ENCODE measurements at regions not wholly inside any gene's neighbourhood (a gene's known extent, or its start where the extent isn't known, plus 50 kb on each side); places are given as distances from the start of the nearest gene placed in this dataset.
A peak's percentile ranks its signal among the peaks of the same experiment; 100 is the strongest.
"Not testable (repeated sequence)": the region's sequence is repeated elsewhere in the genome, so short reads cannot be mapped to it uniquely, and the experiment has no call there.

- DNase-seq (ENCODE audit: low read depth), result no peak
These were observed 613.2 kb downstream of the TLE1 start for GRCh38 chr9:81076131-81076530.

GRCh38 chr9:81074221-81074620 lies 615.1 kb downstream of the TLE1 start:
- no peak for DNase-seq (ENCODE audit: low read depth)

- no peak for DNase-seq (ENCODE audit: low read depth)
These were observed 615.5 kb downstream of the TLE1 start for GRCh38 chr9:81073821-81074220.

GRCh38 chr9:81072758-81073157 lies 616.6 kb downstream of the TLE1 start:
- DNase-seq (ENCODE audit: low read depth), result no peak

- peak; percentile 40 for DNase-seq (ENCODE audit: low read depth)
These were observed 618.2 kb downstream of the TLE1 start for GRCh38 chr9:81071108-81071507.

GRCh38 chr9:81070689-81071088 lies 618.7 kb downstream of the TLE1 start:
- DNase-seq (ENCODE audit: low read depth), result peak; percentile 56

GRCh38 chr9:81069923-81070322 lies 619.4 kb downstream of the TLE1 start:
- peak; percentile 85 for DNase-seq (ENCODE audit: low read depth)

GRCh38 chr9:81069038-81069795 lies 620.1 kb downstream of the TLE1 start:
- DNase-seq (ENCODE audit: low read depth), result peak; percentile 16

GRCh38 chr9:81062995-81063394 lies 626.4 kb downstream of the TLE1 start:
- DNase-seq (ENCODE audit: low read depth), result not testable (repeated sequence)

GRCh38 chr9:81058782-81059181 lies 630.6 kb downstream of the TLE1 start:
- DNase-seq (ENCODE audit: low read depth), result no peak

- DNase-seq (ENCODE audit: low read depth), result no peak
These were observed 635.9 kb downstream of the TLE1 start for GRCh38 chr9:81053298-81054025.

- DNase-seq (ENCODE audit: low read depth), result peak; percentile 10
These were observed 636.5 kb downstream of the TLE1 start for GRCh38 chr9:81052846-81053245.

- DNase-seq (ENCODE audit: low read depth), result no peak
These were observed 642.1 kb downstream of the TLE1 start for GRCh38 chr9:81047280-81047679.

- DNase-seq (ENCODE audit: low read depth), result no peak
These were observed 643.7 kb downstream of the TLE1 start for GRCh38 chr9:81045658-81046057.

GRCh38 chr9:81037889-81038288 lies 651.5 kb downstream of the TLE1 start:
- no peak for DNase-seq (ENCODE audit: low read depth)

GRCh38 chr9:81035601-81036000 lies 653.7 kb downstream of the TLE1 start:
- DNase-seq (ENCODE audit: low read depth), result no peak

- DNase-seq (ENCODE audit: low read depth), result peak; percentile 94
These were observed 654.2 kb downstream of the TLE1 start for GRCh38 chr9:81035171-81035570.

GRCh38 chr9:81032831-81033230 lies 656.5 kb downstream of the TLE1 start:
- peak; percentile 94 for DNase-seq (ENCODE audit: low read depth)

- peak; percentile 87 for DNase-seq (ENCODE audit: low read depth)
These were observed 657.2 kb downstream of the TLE1 start for GRCh38 chr9:81032030-81032572.

GRCh38 chr9:81031422-81032029 lies 657.8 kb downstream of the TLE1 start:
- DNase-seq (ENCODE audit: low read depth), result peak; percentile 48

GRCh38 chr9:81030027-81030426 lies 659.3 kb downstream of the TLE1 start:
- no peak for DNase-seq (ENCODE audit: low read depth)

- DNase-seq (ENCODE audit: low read depth), result peak; percentile 96
These were observed 660.8 kb downstream of the TLE1 start for GRCh38 chr9:81028504-81028903.

GRCh38 chr9:81022177-81022576 lies 667.2 kb downstream of the TLE1 start:
- peak; percentile 3 for DNase-seq (ENCODE audit: low read depth)
